HEK293 (cell line): ENCODE measurements at regions not wholly inside any gene's neighbourhood (a gene's known extent, or its start where the extent isn't known, plus 50 kb on each side); places are given as distances from the start of the nearest gene placed in this dataset.

Experiments used
- CTCF ChIA-PET: fragments of 350-600 bp; formaldehyde crosslinking; extraction: SDS; loops from one replicate; lab custom pipeline; 2021; ENCODE audit warnings: antibody characterized with exemption; lab: Yijun Ruan, JAX
- POLR2A ChIA-PET: fragments of 300-600 bp; formaldehyde crosslinking; extraction: SDS; loops from one replicate; lab custom pipeline; 2020; ENCODE audit warnings: antibody characterized with exemption, inconsistent platforms; lab: Yijun Ruan, JAX
- H3K27ac ChIP-seq: fragments of 200-500 bp; sonication (Bioruptor generic); 2 replicates; pipeline ENCODE4 v1.5.1; 2014; ENCODE audit warnings: low read depth, low read length, control low read depth, inconsistent platforms; ENCODE audit errors: extremely low read depth
- H3K36me3 ChIP-seq, 2 experiments: fragments of 200-500 bp in 1 of 2; sonication (Bioruptor generic) in 1 of 2; 1 replicate in 1 of 2; 2 replicates in 1 of 2; pipeline ENCODE4 v1.5.1; 2014 to 2017; ENCODE audit warnings: inconsistent platforms in 2 of 2, low read length in 2 of 2; ENCODE audit not compliant: control insufficient read depth in 2 of 2, insufficient read depth in 1 of 2
- H3K4me1 ChIP-seq: fragments of 200-500 bp; sonication (Bioruptor generic); 2 replicates; pipeline ENCODE4 v1.5.1; 2014; ENCODE audit warnings: mild to moderate bottlenecking, low read length, inconsistent platforms; ENCODE audit not compliant: control insufficient read depth, insufficient read depth
- H3K4me3 ChIP-seq: 2 replicates; pipeline ENCODE4 v1.5.1; 2011; ENCODE audit warnings: low read depth, mild to moderate bottlenecking, control low read depth, low read length, moderate library complexity
- H3K9me3 ChIP-seq: fragments of 200-500 bp; sonication (Bioruptor generic); 2 replicates; pipeline ENCODE4 v1.5.1; 2014; ENCODE audit warnings: low read depth, low read length, inconsistent platforms; ENCODE audit not compliant: control insufficient read depth, insufficient read depth
- HIC1 ChIP-seq: fragments of 450-650 bp; formaldehyde crosslinking; IDR thresholded peaks from 2 replicates; pipeline ENCODE4 v1.5.1; 2016; ENCODE audit warnings: missing biosample characterization, missing genetic modification characterization
- HOXC10 ChIP-seq: sonication (generic); formaldehyde crosslinking; IDR thresholded peaks from 2 replicates; pipeline ENCODE4 v1.8.1; 2023; ENCODE audit warnings: mild to moderate bottlenecking, missing genetic modification reagents
- HOXD13 ChIP-seq: sonication (generic); formaldehyde crosslinking; IDR thresholded peaks from 2 replicates; pipeline ENCODE4 v1.8.0; 2022; ENCODE audit warnings: missing genetic modification reagents, borderline replicate concordance
- KLF1 ChIP-seq: fragments of 450-650 bp; formaldehyde crosslinking; IDR thresholded peaks from 2 replicates; pipeline ENCODE4 v1.5.1; 2016; ENCODE audit warnings: missing biosample characterization, missing genetic modification characterization
- MZF1 ChIP-seq: fragments of 450-650 bp; formaldehyde crosslinking; IDR thresholded peaks from 2 replicates; pipeline ENCODE4 v1.5.1; 2017; ENCODE audit warnings: missing biosample characterization, missing genetic modification characterization, borderline replicate concordance
- SCRT2 ChIP-seq: fragments of 450-650 bp; formaldehyde crosslinking; IDR thresholded peaks from 2 replicates; pipeline ENCODE4 v1.5.1; 2016; ENCODE audit warnings: missing biosample characterization, missing genetic modification characterization
- SP7 ChIP-seq: fragments of 450-650 bp; formaldehyde crosslinking; IDR thresholded peaks from 2 replicates; pipeline ENCODE4 v1.5.1; 2016; ENCODE audit warnings: missing biosample characterization, missing genetic modification characterization
- YY2 ChIP-seq: fragments of 450-650 bp; formaldehyde crosslinking; IDR thresholded peaks from 2 replicates; pipeline ENCODE4 v1.5.1; 2016; ENCODE audit warnings: missing biosample characterization, missing genetic modification characterization
- ZBTB20 ChIP-seq: fragments of 450-650 bp; formaldehyde crosslinking; IDR thresholded peaks from 2 replicates; pipeline ENCODE4 v1.5.1; 2016; ENCODE audit warnings: missing biosample characterization, missing genetic modification characterization
- ZBTB6 ChIP-seq: fragments of 450-650 bp; formaldehyde crosslinking; IDR thresholded peaks from 2 replicates; pipeline ENCODE4 v1.5.1; 2017; ENCODE audit warnings: missing biosample characterization, missing genetic modification characterization
- ZEB2 ChIP-seq: fragments of 450-650 bp; formaldehyde crosslinking; IDR thresholded peaks from 2 replicates; pipeline ENCODE4 v1.5.1; 2016; ENCODE audit warnings: missing biosample characterization, missing genetic modification characterization
- ZNF112 ChIP-seq: fragments of 450-650 bp; formaldehyde crosslinking; IDR thresholded peaks from 2 replicates; pipeline ENCODE4 v1.5.0; 2017; ENCODE audit warnings: missing biosample characterization, missing genetic modification characterization
- ZNF146 ChIP-seq: fragments of 450-650 bp; formaldehyde crosslinking; IDR thresholded peaks from 2 replicates; pipeline ENCODE4 v1.5.1; 2016; ENCODE audit warnings: missing biosample characterization, missing genetic modification characterization
- ZNF169 ChIP-seq: fragments of 450-650 bp; formaldehyde crosslinking; IDR thresholded peaks from 2 replicates; pipeline ENCODE4 v1.5.1; 2016; ENCODE audit warnings: missing biosample characterization, missing genetic modification characterization
- ZNF174 ChIP-seq: fragments of 450-650 bp; formaldehyde crosslinking; IDR thresholded peaks from 2 replicates; pipeline ENCODE4 v1.5.0; 2017; ENCODE audit warnings: missing biosample characterization, mild to moderate bottlenecking, missing genetic modification characterization
- ZNF341 ChIP-seq: fragments of 450-650 bp; formaldehyde crosslinking; IDR thresholded peaks from 2 replicates; pipeline ENCODE4; 2016; ENCODE audit warnings: low read depth, missing biosample characterization, missing genetic modification characterization
- ZNF37A ChIP-seq: fragments of 450-650 bp; IDR thresholded peaks from 2 replicates; pipeline ENCODE4 v1.5.1; 2018; ENCODE audit warnings: missing biosample characterization, missing genetic modification characterization
- ZNF394 ChIP-seq: fragments of 450-650 bp; formaldehyde crosslinking; IDR thresholded peaks from 2 replicates; pipeline ENCODE4 v1.5.1; 2016; ENCODE audit warnings: missing biosample characterization, missing genetic modification characterization, mild to moderate bottlenecking, moderate library complexity, borderline replicate concordance
- ZNF792 ChIP-seq: fragments of 450-650 bp; formaldehyde crosslinking; IDR thresholded peaks from 2 replicates; pipeline ENCODE4 v1.5.1; 2016; ENCODE audit warnings: missing biosample characterization, missing genetic modification characterization
- ZSCAN16 ChIP-seq: fragments of 450-650 bp; formaldehyde crosslinking; IDR thresholded peaks from 2 replicates; pipeline ENCODE4 v1.5.1; 2016; ENCODE audit warnings: missing biosample characterization, missing genetic modification characterization

- POLR2A ChIA-PET, result no interaction called here
- TF ChIP-seq ZNF169 (tag by site-specific recombination) (no peak), ZNF146 (no peak), HOXD13 (no peak), MZF1 (tag by site-specific recombination) (no peak), KLF1 (tag by site-specific recombination) (no peak), ZNF341 (tag by site-specific recombination) (no peak), ZNF792 (tag by site-specific recombination) (no peak), ZSCAN16 (no peak), SP7 (no peak), ZEB2 (tag by site-specific recombination) (no peak), HOXC10 (CRISPR knock-in tag) (no peak)
- CTCF ChIA-PET, result no interaction called here
These were observed 94.8 kb upstream of the SOX1 start for GRCh38 chr13:111971891-111972780.

GRCh38 chr13:111973186-111973585, 93.8 kb upstream of the SOX1 start:
- H3K36me3 ChIP-seq, result no peaks in the 10 kb centered on the region
- H3K27ac ChIP-seq, result no peak overlapping the region
- TF ChIP-seq ZBTB6 (tag by site-specific recombination) (no peak), ZNF112 (no peak), SCRT2 (tag by site-specific recombination) (no peak), ZNF169 (tag by site-specific recombination) (no peak), YY2 (tag by site-specific recombination) (no peak), ZNF174 (tag by site-specific recombination) (no peak), ZBTB20 (tag by site-specific recombination) (no peak), ZNF37A (tag by site-specific recombination) (no peak), ZNF394 (no peak), HIC1 (no peak)
- no peaks in the 10 kb centered on the region for H3K4me1 ChIP-seq
- no peaks in the 10 kb centered on the region for H3K9me3 ChIP-seq
- no peak overlapping the region for H3K4me3 ChIP-seq
- POLR2A ChIA-PET, result no interaction called here
- CTCF ChIA-PET, result no interaction called here

More at GRCh38 chr13:111971891-111972780, 94.8 kb upstream of the SOX1 start:
- Histone ChIP-seq H3K4me1 (no peaks in the 10 kb centered on the region), H3K36me3 (no peaks in the 10 kb centered on the region), H3K4me3 (no peak overlapping the region), H3K9me3 (no peaks in the 10 kb centered on the region), H3K27ac (no peak overlapping the region)
